ENCODE measurements at regions not wholly inside any gene's neighbourhood (a gene's known extent, or its start where the extent isn't known, plus 50 kb on each side); places are given as distances from the start of the nearest gene placed in this dataset.

- H3K27me3 ChIP-seq (ENCODE audit: control insufficient read depth, insufficient read depth, low read length), result no peaks in the 10 kb centered on the region
- intact Hi-C loops (cut with micrococcal nuclease) (no loop called here), dilution Hi-C loops (cut with HindIII; ENCODE audit: low sequenced_read_pairs, unreplicated experiment) (no loop called here), in situ Hi-C loops (cut with MboI; ENCODE audit: low sequenced_read_pairs) (no loop called here)
- DNase-seq (no peak), ATAC-seq (ENCODE audit: low read depth) (no peak)
- H2BK120ac ChIP-seq (ENCODE audit: low read depth, low read length), result no peak overlapping the region
- no peak overlapping the region for H2BK20ac ChIP-seq (ENCODE audit: low read depth, low read length)
- no peak overlapping the region for H3K27ac ChIP-seq (ENCODE audit: insufficient read depth, low read length)
- no peak overlapping the region for H2AK9ac ChIP-seq (replicated peaks; ENCODE audit: low read depth, low read length, poor library complexity)
- ChIA-PET CTCF (no interaction called here), POLR2A (ENCODE audit: unreplicated experiment) (no interaction called here)
- WGBS, 2 experiments (ENCODE audit: extremely low coverage in 2 of 2, insufficient read length in 1 of 2), result 90% methylated on average over 2 of the region's 12 CpGs; no CpG with 5 or more reads in 1 of the 2 experiments
- no peak overlapping the region for H4K5ac ChIP-seq (ENCODE audit: low read depth, low read length)
- TF ChIP-seq MAZ (IDR thresholded peaks at IDR 0.05; ENCODE audit: borderline replicate concordance, low read depth, low read length) (no peak), RFX5 (IDR thresholded peaks at IDR 0.05; ENCODE audit: low read depth, low read length) (no peak), MXI1 (IDR thresholded peaks at IDR 0.05; ENCODE audit: borderline replicate concordance, low read depth, low read length) (no peak), POLR2A (IDR thresholded peaks at IDR 0.05; ENCODE audit: low read depth, low read length) (no peak), RCOR1 (IDR thresholded peaks at IDR 0.05; ENCODE audit: insufficient replicate concordance, low read length) (no peak), BHLHE40 (IDR thresholded peaks at IDR 0.05; ENCODE audit: low read depth, low read length) (no peak), SMC3 (IDR thresholded peaks at IDR 0.05; ENCODE audit: low read depth, low read length) (no peak), CEBPB (IDR thresholded peaks at IDR 0.05; ENCODE audit: low read depth, low read length) (no peak), RAD21 (IDR thresholded peaks at IDR 0.05; ENCODE audit: low read length) (no peak), CHD1 (IDR thresholded peaks at IDR 0.05; ENCODE audit: low read depth, low read length) (no peak), NFE2L2 (IDR thresholded peaks at IDR 0.05; ENCODE audit: low read depth, low read length) (no peak), MAFK (IDR thresholded peaks at IDR 0.05; ENCODE audit: low read depth, low read length) (no peak), FOS (IDR thresholded peaks at IDR 0.05; ENCODE audit: low read depth, low read length) (no peak)
- TF ChIP-seq, protein P1, sequence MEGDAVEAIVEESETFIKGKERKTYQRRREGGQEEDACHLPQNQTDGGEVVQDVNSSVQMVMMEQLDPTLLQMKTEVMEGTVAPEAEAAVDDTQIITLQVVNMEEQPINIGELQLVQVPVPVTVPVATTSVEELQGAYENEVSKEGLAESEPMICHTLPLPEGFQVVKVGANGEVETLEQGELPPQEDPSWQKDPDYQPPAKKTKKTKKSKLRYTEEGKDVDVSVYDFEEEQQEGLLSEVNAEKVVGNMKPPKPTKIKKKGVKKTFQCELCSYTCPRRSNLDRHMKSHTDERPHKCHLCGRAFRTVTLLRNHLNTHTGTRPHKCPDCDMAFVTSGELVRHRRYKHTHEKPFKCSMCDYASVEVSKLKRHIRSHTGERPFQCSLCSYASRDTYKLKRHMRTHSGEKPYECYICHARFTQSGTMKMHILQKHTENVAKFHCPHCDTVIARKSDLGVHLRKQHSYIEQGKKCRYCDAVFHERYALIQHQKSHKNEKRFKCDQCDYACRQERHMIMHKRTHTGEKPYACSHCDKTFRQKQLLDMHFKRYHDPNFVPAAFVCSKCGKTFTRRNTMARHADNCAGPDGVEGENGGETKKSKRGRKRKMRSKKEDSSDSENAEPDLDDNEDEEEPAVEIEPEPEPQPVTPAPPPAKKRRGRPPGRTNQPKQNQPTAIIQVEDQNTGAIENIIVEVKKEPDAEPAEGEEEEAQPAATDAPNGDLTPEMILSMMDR (conservative IDR thresholded peaks at IDR 0.05; ENCODE audit: low read depth, low read length), result no peak
- TF ChIP-seq, protein P2, sequence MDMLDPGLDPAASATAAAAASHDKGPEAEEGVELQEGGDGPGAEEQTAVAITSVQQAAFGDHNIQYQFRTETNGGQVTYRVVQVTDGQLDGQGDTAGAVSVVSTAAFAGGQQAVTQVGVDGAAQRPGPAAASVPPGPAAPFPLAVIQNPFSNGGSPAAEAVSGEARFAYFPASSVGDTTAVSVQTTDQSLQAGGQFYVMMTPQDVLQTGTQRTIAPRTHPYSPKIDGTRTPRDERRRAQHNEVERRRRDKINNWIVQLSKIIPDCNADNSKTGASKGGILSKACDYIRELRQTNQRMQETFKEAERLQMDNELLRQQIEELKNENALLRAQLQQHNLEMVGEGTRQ (IDR thresholded peaks at IDR 0.05; ENCODE audit: low read depth, low read length), result no peak
- TF ChIP-seq, protein P3, sequence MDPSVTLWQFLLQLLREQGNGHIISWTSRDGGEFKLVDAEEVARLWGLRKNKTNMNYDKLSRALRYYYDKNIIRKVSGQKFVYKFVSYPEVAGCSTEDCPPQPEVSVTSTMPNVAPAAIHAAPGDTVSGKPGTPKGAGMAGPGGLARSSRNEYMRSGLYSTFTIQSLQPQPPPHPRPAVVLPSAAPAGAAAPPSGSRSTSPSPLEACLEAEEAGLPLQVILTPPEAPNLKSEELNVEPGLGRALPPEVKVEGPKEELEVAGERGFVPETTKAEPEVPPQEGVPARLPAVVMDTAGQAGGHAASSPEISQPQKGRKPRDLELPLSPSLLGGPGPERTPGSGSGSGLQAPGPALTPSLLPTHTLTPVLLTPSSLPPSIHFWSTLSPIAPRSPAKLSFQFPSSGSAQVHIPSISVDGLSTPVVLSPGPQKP (IDR thresholded peaks at IDR 0.05; ENCODE audit: borderline replicate concordance, low read depth, low read length), result no peak
- no peak overlapping the region for H2AFZ ChIP-seq (replicated peaks; ENCODE audit: low read length, poor library complexity)
- H3K79me1 ChIP-seq (ENCODE audit: low read depth in 1 of 2, low read length in 2 of 2), result no peaks in the 10 kb centered on the region
- peaks cover 45% of the 10 kb centered on the region for H3K9me3 ChIP-seq (ENCODE audit: control insufficient read depth, insufficient read depth, low read length)
- BruUV-seq (replicated peaks), result no TSS peak
- no peak overlapping the region for H3K4me2 ChIP-seq (ENCODE audit: low read depth, low read length)
- H3K4me1 ChIP-seq (ENCODE audit: control insufficient read depth, insufficient read depth, low read length), result no peaks in the 10 kb centered on the region
- H4K8ac ChIP-seq (ENCODE audit: low read depth in 2 of 2, low read length in 2 of 2), result no peak overlapping the region
- no peak overlapping the region for H3K4ac ChIP-seq (ENCODE audit: low read depth, low read length)
- H3K18ac ChIP-seq (ENCODE audit: low read depth, low read length), result no peak overlapping the region
- no peak overlapping the region for H3K56ac ChIP-seq (ENCODE audit: extremely low read depth, insufficient read depth, low read length)
- H3K9me1 ChIP-seq (ENCODE audit: insufficient read depth, low read length), result no peaks in the 10 kb centered on the region
- no peak overlapping the region for H3K9ac ChIP-seq (ENCODE audit: low read depth, low read length)
- H2BK15ac ChIP-seq (ENCODE audit: low read depth, low read length), result no peak overlapping the region
- no peak overlapping the region for H2BK5ac ChIP-seq (ENCODE audit: low read depth, low read length, poor library complexity, severe bottlenecking)
- no peak overlapping the region for H4K91ac ChIP-seq (ENCODE audit: insufficient read depth, low read depth, low read length)
- no peak overlapping the region for H3K23ac ChIP-seq (ENCODE audit: low read depth, low read length)
- H3K14ac ChIP-seq (replicated peaks; ENCODE audit: low read depth, low read length), result no peak overlapping the region
- no peaks in the 10 kb centered on the region for H4K20me1 ChIP-seq (ENCODE audit: insufficient read depth, low read length)
- no peak overlapping the region for H2AK5ac ChIP-seq (ENCODE audit: low read depth, low read length)
- no peak overlapping the region for H3K4me3 ChIP-seq (ENCODE audit: insufficient read depth, low read depth, low read length)
- no peaks in the 10 kb centered on the region for H3K36me3 ChIP-seq (ENCODE audit: control insufficient read depth, insufficient read depth, low read length)
These were observed 264.7 kb downstream of the MYCN start for GRCh38 chr2:16204886-16205620.

All from IMR-90 (cell line).